Mesothelial cell of epicardium (in vitro differentiated cells): ENCODE measurements at regions not wholly inside any gene's neighbourhood (a gene's known extent, or its start where the extent isn't known, plus 50 kb on each side); places are given as distances from the start of the nearest gene placed in this dataset.

Source experiments
- DNase-seq, 2 experiments: peaks; one replicate each; pipeline ENCODE4 v3.0.0; 2021; ENCODE audit warnings: low spot score in 2 of 2; ENCODE audit not compliant: unreplicated experiment in 2 of 2
- H3K27ac Mint-ChIP-seq: 2 replicates; pipeline ENCODE4 v1.8.0; 2021; ENCODE audit warnings: mixed read lengths
- H3K27me3 Mint-ChIP-seq: 2 replicates; pipeline ENCODE4 v1.8.0; 2021; ENCODE audit warnings: low read depth, mixed read lengths
- H3K36me3 Mint-ChIP-seq: 2 replicates; pipeline ENCODE4 v1.8.0; 2021; ENCODE audit warnings: mixed read lengths
- H3K4me1 Mint-ChIP-seq: 2 replicates; pipeline ENCODE4 v1.8.0; 2021; ENCODE audit warnings: mixed read lengths
- H3K4me3 Mint-ChIP-seq: 2 replicates; pipeline ENCODE4 v1.8.0; 2021; ENCODE audit warnings: mild to moderate bottlenecking, moderate library complexity, mixed read lengths
- H3K9me3 Mint-ChIP-seq: 2 replicates; pipeline ENCODE4 v1.8.0; 2021; ENCODE audit warnings: mixed read lengths
- CTCF ChIP-seq: fragments of 200-600 bp; sonication (generic); IDR thresholded peaks from one replicate; pipeline ENCODE4 v1.5.0; 2021; ENCODE audit warnings: antibody characterized with exemption; ENCODE audit not compliant: unreplicated experiment

- no peak for DNase-seq
- no peak for TF ChIP-seq CTCF
- Mint-ChIP-seq H3K27me3 (peaks cover 9% of the 10 kb centered on the region), H3K4me3 (no peak overlapping the region), H3K36me3 (no peaks in the 10 kb centered on the region), H3K9me3 (peaks cover 5% of the 10 kb centered on the region), H3K27ac (no peak overlapping the region), H3K4me1 (no peaks in the 10 kb centered on the region)
These were observed 63.0 kb upstream of the EGFR start for GRCh38 chr7:54955696-54956420.

- Mint-ChIP-seq H3K36me3 (no peaks in the 10 kb centered on the region), H3K4me1 (no peaks in the 10 kb centered on the region), H3K9me3 (no peaks in the 10 kb centered on the region), H3K27ac (no peak overlapping the region), H3K4me3 (no peak overlapping the region), H3K27me3 (peaks cover 9% of the 10 kb centered on the region)
- DNase-seq: no peak
- TF ChIP-seq CTCF: no peak
These were observed 62.0 kb upstream of the EGFR start for GRCh38 chr7:54956865-54957264.

GRCh38 chr7:54960517-54960916 is 58.3 kb upstream of the EGFR start:
- Mint-ChIP-seq H3K27me3 (peaks cover 9% of the 10 kb centered on the region), H3K4me3 (no peak overlapping the region), H3K4me1 (no peaks in the 10 kb centered on the region), H3K27ac (no peak overlapping the region), H3K9me3 (no peaks in the 10 kb centered on the region), H3K36me3 (no peaks in the 10 kb centered on the region)
- TF ChIP-seq CTCF: no peak
- DNase-seq: no peak

- Mint-ChIP-seq H3K4me1 (no peaks in the 10 kb centered on the region), H3K36me3 (no peaks in the 10 kb centered on the region), H3K27ac (no peak overlapping the region), H3K27me3 (peaks cover 9% of the 10 kb centered on the region), H3K9me3 (no peaks in the 10 kb centered on the region), H3K4me3 (no peak overlapping the region)
- no peak for TF ChIP-seq CTCF
- DNase-seq: no peak
These were observed 57.4 kb upstream of the EGFR start for GRCh38 chr7:54961391-54961790.

GRCh38 chr7:54963155-54963554 is 55.7 kb upstream of the EGFR start:
- Mint-ChIP-seq H3K36me3 (no peaks in the 10 kb centered on the region), H3K4me3 (no peak overlapping the region), H3K4me1 (peaks cover 5% of the 10 kb centered on the region), H3K27ac (no peak overlapping the region), H3K27me3 (no peaks in the 10 kb centered on the region), H3K9me3 (no peaks in the 10 kb centered on the region)
- TF ChIP-seq CTCF: no peak
- DNase-seq: no peak

GRCh38 chr7:54964136-54964535 is 54.7 kb upstream of the EGFR start:
- no peak for DNase-seq
- Mint-ChIP-seq H3K9me3 (no peaks in the 10 kb centered on the region), H3K36me3 (no peaks in the 10 kb centered on the region), H3K4me3 (no peak overlapping the region), H3K27me3 (no peaks in the 10 kb centered on the region), H3K4me1 (peaks cover 5% of the 10 kb centered on the region), H3K27ac (no peak overlapping the region)
- TF ChIP-seq CTCF: no peak
